C4-2B (cell line): ENCODE measurements at regions not wholly inside any gene's neighbourhood (a gene's known extent, or its start where the extent isn't known, plus 50 kb on each side); places are given as distances from the start of the nearest gene placed in this dataset.

Source experiments
- H3K27ac ChIP-seq: fragments of 450-650 bp; 2 replicates; pipeline ENCODE4 v1.5.1; 2017
- CTCF ChIP-seq: fragments of 450-650 bp; conservative IDR thresholded peaks from 2 replicates; pipeline ENCODE4 v1.5.1; 2017; ENCODE audit warnings: mild to moderate bottlenecking
- ZFX ChIP-seq: fragments of 450-650 bp; IDR thresholded peaks from 2 replicates; pipeline ENCODE4 v1.6.1; 2017

- TF ChIP-seq ZFX: no peak
- no peak for TF ChIP-seq CTCF
- H3K27ac ChIP-seq: no peak overlapping the region
These were observed 356.7 kb downstream of the STIM2 start for GRCh38 chr4:27217261-27217769.

DNA sequence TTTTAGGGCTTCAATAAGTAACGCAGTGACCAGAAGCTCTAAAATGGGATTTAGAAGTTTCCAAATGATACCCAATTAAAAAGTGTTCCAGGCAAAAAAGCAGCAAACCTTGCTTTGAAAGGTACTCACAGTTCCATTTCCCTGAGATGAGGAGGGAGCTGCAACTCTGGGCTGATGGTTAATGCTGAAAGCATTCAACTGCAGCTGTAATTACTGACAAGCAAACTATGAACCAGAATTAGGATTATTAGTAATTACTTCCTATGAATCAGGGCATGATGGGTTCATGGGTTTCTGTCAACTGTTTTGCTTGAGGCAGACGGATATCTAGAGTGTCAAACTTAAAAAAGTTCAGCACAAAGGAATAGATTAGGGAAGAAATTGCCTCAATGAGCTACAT is 357.4 kb downstream of the STIM2 start:
- H3K27ac ChIP-seq: no peak overlapping the region
- TF ChIP-seq ZFX: no peak
- no peak for TF ChIP-seq CTCF

DNA sequence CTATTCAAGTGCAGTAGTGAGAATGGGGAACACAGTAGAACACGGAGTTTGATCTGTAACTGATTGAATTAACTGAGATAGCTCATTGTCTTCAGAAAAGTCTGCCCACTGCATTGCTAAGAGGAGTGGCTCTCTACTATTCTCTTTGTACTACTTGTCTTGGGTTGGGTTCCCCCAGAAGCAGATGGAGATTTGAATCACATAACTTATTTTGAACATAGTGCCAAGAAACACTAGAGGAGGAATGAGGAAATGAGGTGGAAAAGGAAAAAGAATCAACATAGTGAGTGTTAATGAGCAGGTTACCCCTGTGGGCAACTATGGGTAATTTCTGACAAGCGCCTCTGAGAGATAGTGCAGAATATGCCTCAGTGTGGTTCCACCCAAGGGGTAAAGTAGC is 362.7 kb downstream of the STIM2 start:
- TF ChIP-seq CTCF: no peak
- no peak for TF ChIP-seq ZFX
- H3K27ac ChIP-seq: no peak overlapping the region

GRCh38 chr4:27233531-27233930 is 372.9 kb downstream of the STIM2 start:
- no peak overlapping the region for H3K27ac ChIP-seq
- TF ChIP-seq CTCF (no peak), ZFX (no peak)

- H3K27ac ChIP-seq: no peak overlapping the region
- TF ChIP-seq CTCF: no peak
- no peak for TF ChIP-seq ZFX
These were observed 373.8 kb downstream of the STIM2 start for GRCh38 chr4:27234306-27234899.

DNA sequence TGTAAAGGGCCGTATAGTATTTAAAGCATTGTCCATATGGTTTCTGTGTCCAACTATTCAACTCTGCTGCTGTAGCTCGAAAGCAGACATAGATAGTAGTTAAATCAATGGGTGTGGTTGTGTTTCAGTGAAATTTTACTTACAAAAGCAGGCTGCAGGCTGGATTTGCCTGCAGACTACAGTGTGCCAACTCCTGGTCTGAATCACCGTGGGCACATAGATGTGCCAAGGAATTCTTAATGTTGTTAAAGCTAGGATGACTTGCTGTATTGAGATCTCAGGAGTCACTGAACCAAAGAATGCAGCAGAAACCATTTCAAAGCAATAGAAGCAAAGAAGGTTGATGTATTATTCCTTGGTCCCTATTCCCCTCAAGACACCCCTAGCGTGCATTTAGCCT is 379.0 kb downstream of the STIM2 start:
- no peak overlapping the region for H3K27ac ChIP-seq
- TF ChIP-seq ZFX (no peak), CTCF (no peak)

- no peak for TF ChIP-seq CTCF
- TF ChIP-seq ZFX: no peak
- no peak overlapping the region for H3K27ac ChIP-seq
These were observed 381.6 kb downstream of the STIM2 start for GRCh38 chr4:27242217-27242616.
